ENCODE measurements at regions not wholly inside any gene's neighbourhood (a gene's known extent, or its start where the extent isn't known, plus 50 kb on each side); places are given as distances from the start of the nearest gene placed in this dataset.

- TF ChIP-seq CTCF (IDR thresholded peaks at IDR 0.05): no peak
- no peak for TF ChIP-seq EZH2phosphoT487 (IDR thresholded peaks at IDR 0.05)
- no peak for TF ChIP-seq EZH2 (IDR thresholded peaks at IDR 0.05)
These were observed 160.1 kb downstream of the HAUS1 start for GRCh38 chr18:46264255-46264654.
